B cell (primary cell): ENCODE measurements at regions not wholly inside any gene's neighbourhood (a gene's known extent, or its start where the extent isn't known, plus 50 kb on each side); places are given as distances from the start of the nearest gene placed in this dataset.

Source experiments
- ATAC-seq: fragments of 200-7000 bp; cut with Tn5 transposase; one replicate; pipeline ENCODE4 v1.10.0; 2021; ENCODE audit warnings: low read depth, mild to moderate bottlenecking, moderate number of reproducible peaks, moderate library complexity
- CTCF ChIA-PET: fragments of 350-600 bp; sonication (Branson Sonifier 250); formaldehyde crosslinking; loops from one replicate; lab custom pipeline; 2021; ENCODE audit warnings: antibody characterized with exemption, inconsistent platforms; lab: Charles Lee
- POLR2A ChIA-PET: fragments of 350-600 bp; sonication (Branson Sonifier 250); formaldehyde crosslinking; loops from one replicate; lab custom pipeline; 2021; ENCODE audit warnings: antibody characterized with exemption; lab: Charles Lee
- DNase-seq: peaks from one replicate; pipeline ENCODE4 v3.0.0; 2013
- H2AFZ ChIP-seq: 2 replicates; pipeline ENCODE4 v1.6.1; 2012; ENCODE audit warnings: mild to moderate bottlenecking, low read depth, low read length; ENCODE audit not compliant: insufficient read depth, poor library complexity, severe bottlenecking
- H3K27ac ChIP-seq, 2 donors: 1 replicate in 1 of 2; 2 replicates in 1 of 2; pipeline ENCODE4 v1.5.1; 2012 to 2013; ENCODE audit warnings: low read length in 2 of 2, mild to moderate bottlenecking in 2 of 2, moderate library complexity in 1 of 2
- H3K27me3 ChIP-seq, 4 experiments: fragments of 200-600 bp in 1 of 4; sonication (generic) in 1 of 4; replicated peaks in 1 of 4; 1 replicate in 2 of 4; 2 replicates in 2 of 4; pipeline versions ENCODE4 v1.6.1 to v1.7.0; 2013 to 2016; ENCODE audit warnings: low read length in 3 of 4, mild to moderate bottlenecking in 2 of 4, mixed read lengths in 1 of 4, moderate library complexity in 1 of 4; ENCODE audit not compliant: insufficient read depth in 4 of 4, control insufficient read depth in 3 of 4; ENCODE audit errors: control extremely low read depth in 1 of 4
- H3K36me3 ChIP-seq, 2 experiments: replicated peaks in 1 of 2; 1 replicate in 1 of 2; 2 replicates in 1 of 2; pipeline versions ENCODE4 v1.6.1 to v1.7.1; 2013; ENCODE audit warnings: low read length in 1 of 2; ENCODE audit not compliant: insufficient read depth in 2 of 2, control insufficient read depth in 1 of 2; ENCODE audit errors: control extremely low read depth in 1 of 2, extremely low read depth in 1 of 2
- H3K4me1 ChIP-seq, 2 donors: fragments of 200-600 bp in 1 of 2; sonication (generic) in 1 of 2; 1 replicate in 1 of 2; 2 replicates in 1 of 2; pipeline versions ENCODE4 v1.5.1 to v1.6.1; 2013 to 2017; ENCODE audit warnings: low read length in 2 of 2; ENCODE audit not compliant: control insufficient read depth in 2 of 2, insufficient read depth in 2 of 2
- H3K4me2 ChIP-seq: replicated peaks from 2 replicates; pipeline ENCODE3; 2012; ENCODE audit warnings: mild to moderate bottlenecking, low read depth, low read length; ENCODE audit not compliant: poor library complexity, severe bottlenecking
- H3K4me3 ChIP-seq, 5 experiments: fragments of 200-600 bp in 1 of 5; sonication (generic) in 1 of 5; 1 replicate in 3 of 5; 2 replicates in 2 of 5; pipeline versions ENCODE4 v1.5.1 to v1.7.0; 2011 to 2016; ENCODE audit warnings: low read length in 4 of 5, mild to moderate bottlenecking in 4 of 5, low read depth in 2 of 5, control low read depth in 1 of 5, moderate library complexity in 1 of 5; ENCODE audit not compliant: insufficient read depth in 1 of 5; ENCODE audit errors: control extremely low read depth in 1 of 5, extremely low read depth in 1 of 5
- H3K79me2 ChIP-seq: fragments of 200-600 bp; sonication (generic); one replicate; pipeline ENCODE4 v1.6.0; 2016; ENCODE audit warnings: low read length; ENCODE audit not compliant: control insufficient read depth, insufficient read depth
- H3K9ac ChIP-seq: fragments of 200-600 bp; sonication (generic); 2 replicates; pipeline ENCODE4 v1.6.1; 2017; ENCODE audit warnings: mild to moderate bottlenecking, low read length, moderate library complexity
- H3K9me3 ChIP-seq, 3 donors: one replicate each; pipeline versions ENCODE4 v1.6.1 to v1.7.1; 2013; ENCODE audit warnings: low read length in 2 of 3; ENCODE audit not compliant: control insufficient read depth in 2 of 3, insufficient read depth in 1 of 3; ENCODE audit errors: control extremely low read depth in 1 of 3
- H4K20me1 ChIP-seq: 2 replicates; pipeline ENCODE4 v1.6.0; 2012; ENCODE audit warnings: mild to moderate bottlenecking, low read length; ENCODE audit not compliant: insufficient read depth, control insufficient read depth, poor library complexity, severe bottlenecking
- H3K27ac Mint-ChIP-seq: one replicate; pipeline ENCODE4 v1.8.0; 2021; ENCODE audit warnings: mixed read lengths
- H3K27me3 Mint-ChIP-seq: one replicate; pipeline ENCODE4 v1.8.0; 2021; ENCODE audit warnings: mixed read lengths
- H3K4me1 Mint-ChIP-seq: one replicate; pipeline ENCODE4 v1.8.0; 2021; ENCODE audit warnings: mixed read lengths
- H3K4me3 Mint-ChIP-seq: one replicate; pipeline ENCODE4 v1.8.0; 2021; ENCODE audit warnings: mixed read lengths
- H3K9me3 Mint-ChIP-seq: one replicate; pipeline ENCODE4 v1.8.0; 2022; ENCODE audit warnings: mixed read lengths; ENCODE audit not compliant: insufficient read depth
- EZH2 ChIP-seq: IDR thresholded peaks from 2 replicates; pipeline ENCODE4 v1.6.1; 2012; ENCODE audit warnings: borderline replicate concordance, low read depth, mild to moderate bottlenecking, moderate library complexity, low read length; ENCODE audit not compliant: insufficient read depth, poor library complexity, severe bottlenecking
- WGBS: methylation state at CpG from one replicate; pipeline ENCODE4 v1.1.5; 2013; ENCODE audit warnings: missing lambda C conversion rate; ENCODE audit not compliant: insufficient coverage; 5-methylcytosine and 5-hydroxymethylcytosine counted together
- intact Hi-C: fragments of 100-400 bp; cut with micrococcal nuclease; formaldehyde crosslinking; loops from one replicate; pipeline ENCODE4 v1.10.0; 2022
- TF ChIP-seq, protein P1 (sequence below): fragments of 200-600 bp; IDR thresholded peaks from one replicate; pipeline ENCODE4 v1.8.0; 2022; ENCODE audit warnings: antibody characterized with exemption, mild to moderate bottlenecking

GRCh38 chr2:181746844-181747243 is 66.5 kb upstream of the NEUROD1 start:
- no peak overlapping the region for H3K27ac ChIP-seq
- no peak overlapping the region for H2AFZ ChIP-seq
- TF ChIP-seq, protein P1, sequence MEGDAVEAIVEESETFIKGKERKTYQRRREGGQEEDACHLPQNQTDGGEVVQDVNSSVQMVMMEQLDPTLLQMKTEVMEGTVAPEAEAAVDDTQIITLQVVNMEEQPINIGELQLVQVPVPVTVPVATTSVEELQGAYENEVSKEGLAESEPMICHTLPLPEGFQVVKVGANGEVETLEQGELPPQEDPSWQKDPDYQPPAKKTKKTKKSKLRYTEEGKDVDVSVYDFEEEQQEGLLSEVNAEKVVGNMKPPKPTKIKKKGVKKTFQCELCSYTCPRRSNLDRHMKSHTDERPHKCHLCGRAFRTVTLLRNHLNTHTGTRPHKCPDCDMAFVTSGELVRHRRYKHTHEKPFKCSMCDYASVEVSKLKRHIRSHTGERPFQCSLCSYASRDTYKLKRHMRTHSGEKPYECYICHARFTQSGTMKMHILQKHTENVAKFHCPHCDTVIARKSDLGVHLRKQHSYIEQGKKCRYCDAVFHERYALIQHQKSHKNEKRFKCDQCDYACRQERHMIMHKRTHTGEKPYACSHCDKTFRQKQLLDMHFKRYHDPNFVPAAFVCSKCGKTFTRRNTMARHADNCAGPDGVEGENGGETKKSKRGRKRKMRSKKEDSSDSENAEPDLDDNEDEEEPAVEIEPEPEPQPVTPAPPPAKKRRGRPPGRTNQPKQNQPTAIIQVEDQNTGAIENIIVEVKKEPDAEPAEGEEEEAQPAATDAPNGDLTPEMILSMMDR, result no peak
- no peak for TF ChIP-seq EZH2
- ChIA-PET POLR2A (no interaction called here), CTCF (no interaction called here)
- peaks cover 0 to 12% (median 0%) of the 10 kb centered on the region in 4 experiments for H3K27me3 ChIP-seq
- Mint-ChIP-seq H3K4me1 (no peaks in the 10 kb centered on the region), H3K27me3 (peaks cover 15% of the 10 kb centered on the region), H3K4me3 (no peak overlapping the region), H3K9me3 (no peaks in the 10 kb centered on the region), H3K27ac (no peak overlapping the region)
- H4K20me1 ChIP-seq, result no peaks in the 10 kb centered on the region
- intact Hi-C loops, result no loop called here
- H3K4me1 ChIP-seq, result no peaks in the 10 kb centered on the region
- H3K9me3 ChIP-seq, result peaks cover 0 to 4% (median 0%) of the 10 kb centered on the region in 3 donors
- H3K9ac ChIP-seq, result no peak overlapping the region
- ATAC-seq, result no peak
- no peak overlapping the region for H3K4me2 ChIP-seq
- no CpG with 5 or more reads among the region's 2 CpGs for WGBS
- no peak for DNase-seq
- no peak overlapping the region for H3K4me3 ChIP-seq
- no peaks in the 10 kb centered on the region for H3K36me3 ChIP-seq
- no peaks in the 10 kb centered on the region for H3K79me2 ChIP-seq

DNA sequence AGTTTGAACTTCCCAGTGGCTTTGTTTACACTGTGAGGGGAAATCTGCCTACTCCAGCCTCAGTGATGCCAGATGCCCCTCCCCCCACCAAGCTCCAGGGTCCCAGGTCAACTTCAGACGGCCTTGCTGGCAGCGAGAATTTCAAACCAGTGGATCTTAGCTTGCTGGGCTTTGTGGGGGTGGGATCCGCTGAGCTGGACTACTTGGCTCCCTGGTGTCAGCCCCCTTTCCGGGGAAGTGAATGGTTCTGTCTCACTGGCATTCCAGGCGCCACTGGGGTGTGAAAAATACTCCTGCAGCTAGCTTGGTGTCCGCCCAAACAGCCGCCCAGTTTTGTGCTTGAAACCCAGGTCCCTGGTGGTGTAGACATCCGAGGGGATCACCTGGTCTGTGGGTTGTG is 70.0 kb upstream of the NEUROD1 start:
- WGBS, result 89% methylated on average over 6 of the region's 8 CpGs
- TF ChIP-seq, protein P1, result no peak
- no peak for TF ChIP-seq EZH2
- no peak overlapping the region for H3K9ac ChIP-seq
- peaks cover 0 to 12% (median 4%) of the 10 kb centered on the region in 4 experiments for H3K27me3 ChIP-seq
- H3K4me1 Mint-ChIP-seq, result no peaks in the 10 kb centered on the region
- intact Hi-C loops, result no loop called here
- H2AFZ ChIP-seq, result no peak overlapping the region
- DNase-seq (no peak), ATAC-seq (no peak)
- no peak overlapping the region for H3K27ac ChIP-seq
- H3K4me3 Mint-ChIP-seq, result no peak overlapping the region
- CTCF ChIA-PET, result interaction anchor here (0.7 kb wide), 1 partner anchor 8 kb away, joined by 3 read pairs; no protein-coding TSS in a partner anchor
- POLR2A ChIA-PET, result no interaction called here
- H3K9me3 Mint-ChIP-seq, result no peaks in the 10 kb centered on the region
- H3K36me3 ChIP-seq, result no peaks in the 10 kb centered on the region
- no peak overlapping the region for H3K4me3 ChIP-seq
- no peak overlapping the region for H3K4me2 ChIP-seq
- H4K20me1 ChIP-seq, result no peaks in the 10 kb centered on the region
- peaks cover 24% of the 10 kb centered on the region for H3K27me3 Mint-ChIP-seq
- peaks cover 0 to 4% (median 0%) of the 10 kb centered on the region in 3 donors for H3K9me3 ChIP-seq
- H3K79me2 ChIP-seq, result no peaks in the 10 kb centered on the region
- H3K27ac Mint-ChIP-seq, result no peak overlapping the region
- H3K4me1 ChIP-seq, result no peaks in the 10 kb centered on the region
